GM21717 (cell line): ENCODE measurements at regions not wholly inside any gene's neighbourhood (a gene's known extent, or its start where the extent isn't known, plus 50 kb on each side); places are given as distances from the start of the nearest gene placed in this dataset.
"Not testable (repeated sequence)": the region's sequence is repeated elsewhere in the genome, so short reads cannot be mapped to it uniquely, and the experiment has no call there.

Experiments used
- ATAC-seq: cut with Tn5 transposase; IDR thresholded peaks from one replicate; pipeline ENCODE4 v1.9.1; 2021; ENCODE audit warnings: mild to moderate bottlenecking, moderate library complexity; ENCODE audit not compliant: unreplicated experiment

DNA sequence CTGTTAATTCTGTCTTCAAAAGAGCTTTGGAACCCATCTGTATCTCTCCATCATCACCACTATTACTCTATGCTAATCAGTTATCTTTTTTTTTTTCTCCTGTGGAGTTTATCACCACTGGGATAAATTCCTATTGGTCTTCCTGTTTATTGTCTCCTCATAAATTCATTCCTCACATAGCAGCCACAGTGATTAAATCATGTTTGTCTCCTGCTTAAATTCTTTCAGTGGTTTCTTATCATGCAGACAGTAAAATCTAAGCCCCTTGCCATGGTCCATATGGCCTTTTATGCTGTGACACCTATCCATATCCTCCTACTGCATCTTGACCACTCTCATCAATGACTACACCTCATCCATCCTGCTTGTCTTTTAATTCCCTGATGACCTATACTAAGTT, 239.8 kb upstream of the ZEB2 start:
- ATAC-seq, result no peak

DNA sequence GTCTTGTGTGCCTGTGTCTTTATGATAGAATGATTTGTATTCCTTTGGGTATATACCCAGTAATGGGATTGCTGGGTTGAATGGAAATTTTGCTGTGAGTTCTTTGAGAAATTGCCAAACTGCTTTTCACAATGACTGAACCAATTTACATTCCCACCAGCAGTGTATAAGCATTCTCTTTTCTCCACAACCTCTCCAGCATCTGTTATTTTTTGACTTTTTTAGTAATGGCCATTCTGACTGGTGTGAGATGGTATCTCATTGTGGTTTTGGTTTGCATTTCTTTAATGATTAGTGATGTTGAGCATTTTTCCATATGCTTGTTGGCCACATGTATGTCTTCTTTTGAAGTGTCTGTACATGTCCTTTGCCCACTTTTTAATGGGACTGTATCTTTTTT, 238.3 kb upstream of the ZEB2 start:
- not testable (repeated sequence) for ATAC-seq

DNA sequence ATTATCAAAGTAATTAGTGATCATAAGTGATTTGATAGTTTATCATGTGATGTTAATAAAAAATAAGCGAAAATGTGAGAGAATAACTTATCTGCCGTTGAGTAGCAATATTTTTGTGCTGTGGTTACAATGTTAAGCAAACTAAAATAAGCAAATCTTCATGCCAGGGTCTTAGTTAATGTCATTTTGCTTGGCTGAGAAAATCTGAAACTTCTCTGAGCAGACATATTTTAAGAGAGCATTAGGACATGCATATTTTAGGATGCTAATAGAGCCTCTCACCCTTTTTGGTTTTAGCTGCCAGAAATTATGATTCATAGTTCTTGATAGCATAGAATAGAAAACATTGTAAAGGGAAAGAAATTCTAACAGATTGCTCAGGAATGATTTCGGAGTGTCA, 233.5 kb upstream of the ZEB2 start:
- no peak for ATAC-seq

DNA sequence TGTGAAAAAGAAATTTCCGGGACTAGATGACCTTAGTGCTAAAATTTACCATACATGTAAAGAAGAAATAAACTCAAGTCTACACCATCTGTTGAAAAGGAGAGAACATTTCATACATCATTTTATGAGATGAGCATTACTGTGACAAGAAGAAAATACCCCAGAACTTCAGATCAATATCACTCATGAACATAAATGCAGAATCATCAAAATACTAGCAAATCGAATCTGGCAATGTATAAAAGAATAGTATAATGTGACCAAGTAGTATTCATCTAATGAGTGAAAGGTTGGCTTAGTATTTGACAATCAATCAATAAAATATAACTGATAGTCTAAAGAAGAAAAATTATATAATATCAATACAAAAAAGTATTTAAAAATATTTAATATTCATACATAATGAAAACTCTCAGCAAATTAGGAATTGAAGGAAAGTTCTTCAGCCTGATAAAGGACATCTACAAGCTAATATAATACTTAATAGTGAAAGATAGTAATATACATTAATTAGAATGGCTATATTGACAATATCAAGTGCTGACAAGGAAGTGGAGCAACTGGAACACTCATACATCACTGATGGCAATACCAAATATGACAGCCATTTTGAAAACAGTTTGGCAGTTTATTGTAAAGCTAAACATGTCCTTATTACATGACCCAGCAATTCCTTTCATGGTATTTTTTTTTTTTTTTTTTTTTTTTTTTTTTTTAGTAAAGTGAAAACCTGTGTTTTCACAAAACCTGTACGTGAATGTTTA, 231.4 kb upstream of the ZEB2 start:
- ATAC-seq, result no peak

DNA sequence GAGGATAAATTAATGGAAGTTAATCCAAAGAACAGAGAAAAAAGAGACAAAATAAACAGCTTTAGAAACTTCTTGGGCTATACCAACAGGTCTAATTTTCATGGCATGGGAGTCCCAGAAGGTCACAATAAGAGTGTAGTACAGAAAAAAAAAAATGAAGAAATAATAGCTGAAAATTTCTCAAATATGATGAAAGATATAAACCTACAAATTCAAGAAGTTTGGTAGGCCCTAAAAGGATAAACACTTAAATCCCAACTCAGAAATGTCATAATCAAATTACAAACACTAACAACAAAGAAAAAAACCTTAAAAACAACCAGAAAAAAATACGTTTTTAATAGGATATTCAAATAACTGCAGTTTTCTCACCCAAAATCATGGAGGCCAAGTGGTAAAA, 229.3 kb upstream of the ZEB2 start:
- ATAC-seq, result no peak

DNA sequence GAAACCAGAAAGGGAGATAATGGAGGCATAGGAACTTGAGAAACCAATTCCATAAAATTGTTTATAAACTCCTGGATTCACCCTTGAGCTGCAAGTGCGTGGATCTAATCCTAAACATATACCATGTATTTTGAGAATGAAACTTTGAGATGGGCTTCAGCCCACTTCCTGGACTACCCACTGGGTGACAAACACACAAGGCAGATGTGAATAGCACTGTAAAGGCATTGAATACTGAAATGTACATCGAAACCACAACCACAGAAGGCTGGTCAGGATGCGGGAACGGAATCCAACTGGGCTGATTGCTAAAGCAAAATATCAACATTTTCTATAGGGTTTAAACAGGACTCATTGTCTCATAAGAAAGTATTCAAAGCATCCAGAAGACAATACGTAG, 228.5 kb upstream of the ZEB2 start:
- ATAC-seq, result no peak

DNA sequence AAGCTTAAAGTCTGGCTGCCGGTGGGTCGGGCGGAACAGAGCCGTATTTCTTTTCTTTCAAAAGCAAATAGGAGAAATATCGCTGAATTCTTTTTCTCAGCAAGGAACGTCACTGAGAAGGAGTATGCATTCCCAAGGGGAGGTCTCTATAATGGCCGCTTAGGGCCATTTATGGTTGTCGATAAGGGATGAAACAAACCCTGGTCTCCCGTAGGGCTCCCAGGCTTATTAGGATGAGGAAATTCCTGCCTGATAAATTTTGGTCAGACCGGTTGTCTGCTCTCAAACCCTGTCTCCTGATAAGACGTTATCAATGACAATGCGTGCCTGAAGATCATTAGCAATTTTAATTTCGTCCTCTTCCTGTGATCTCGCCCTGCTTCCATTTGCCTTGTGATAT, 227.7 kb upstream of the ZEB2 start:
- no peak for ATAC-seq

DNA sequence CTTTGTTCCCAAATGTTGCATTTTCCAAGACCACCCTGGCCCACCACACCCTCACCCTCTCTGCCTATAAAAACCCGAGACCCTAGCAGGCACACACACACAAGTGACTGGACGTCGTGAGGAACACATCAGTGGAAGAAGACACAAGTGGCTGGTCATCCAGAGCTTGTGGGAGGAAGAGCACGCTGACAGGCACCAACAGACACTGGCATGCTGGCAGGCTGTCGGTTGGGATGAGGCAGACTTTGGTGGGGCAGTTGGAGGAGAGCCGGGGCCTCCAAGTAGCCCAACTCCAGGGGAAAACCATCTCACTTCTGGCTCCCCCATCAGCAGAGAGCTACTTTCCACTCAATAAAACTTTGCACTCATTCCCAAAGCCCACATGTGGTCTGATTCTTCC, 225.5 kb upstream of the ZEB2 start:
- no peak for ATAC-seq

DNA sequence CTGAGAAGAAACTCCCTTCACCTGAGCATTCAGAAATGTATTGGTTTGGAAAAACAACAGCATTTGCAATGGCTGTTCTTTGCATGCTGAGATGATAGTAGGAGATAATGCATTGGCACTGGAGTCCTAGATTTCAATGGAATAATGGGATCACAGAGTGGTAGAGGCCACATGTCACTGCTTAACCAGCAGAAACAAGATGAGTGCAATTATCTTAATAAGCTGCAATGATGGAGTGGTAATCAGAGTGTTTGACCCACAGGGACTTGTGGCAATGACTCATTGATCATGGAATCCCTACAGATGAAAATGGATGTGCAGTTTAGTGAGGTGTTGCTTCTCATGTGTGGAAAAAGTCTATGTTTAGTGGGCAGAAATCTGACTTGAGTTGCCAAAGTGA, 218.8 kb upstream of the ZEB2 start:
- ATAC-seq, result no peak

DNA sequence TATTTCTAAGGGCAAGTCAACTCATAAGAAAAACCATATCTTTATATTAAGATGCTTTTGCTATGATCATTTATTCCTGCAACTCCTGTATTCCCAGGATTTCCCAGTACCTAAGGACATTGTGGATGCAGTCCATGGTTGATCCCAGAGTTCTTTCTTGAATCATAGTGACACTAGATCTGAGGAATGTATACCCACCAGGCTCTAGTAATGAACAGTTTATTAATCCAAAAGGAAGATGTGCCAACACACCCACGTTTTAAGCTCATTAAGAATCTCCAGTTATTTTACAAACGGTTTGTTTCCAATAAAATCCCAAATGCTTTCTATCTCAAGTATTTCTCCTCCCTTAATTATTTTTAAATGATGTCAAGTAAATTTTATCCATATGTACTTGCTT, 210.8 kb upstream of the ZEB2 start:
- no peak for ATAC-seq

DNA sequence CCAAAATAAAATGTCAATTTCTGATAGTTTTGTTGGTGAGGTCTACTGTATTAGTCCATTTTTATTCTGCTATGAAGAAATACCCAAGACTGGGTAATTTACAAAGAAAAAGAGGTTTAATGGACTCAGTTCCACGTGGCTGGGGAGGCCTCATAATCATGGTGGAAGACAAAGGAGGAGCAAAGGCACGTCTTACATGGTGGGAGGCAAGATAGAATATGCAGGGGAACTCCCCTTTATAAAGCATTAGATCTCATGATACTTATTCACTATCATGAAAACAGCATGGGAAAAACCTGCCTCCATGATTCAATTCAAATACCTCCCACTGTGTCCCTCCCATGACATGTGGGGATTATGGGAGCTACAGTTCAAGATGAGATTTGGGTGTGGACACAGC, 204.5 kb upstream of the ZEB2 start:
- ATAC-seq, result not testable (repeated sequence)

DNA sequence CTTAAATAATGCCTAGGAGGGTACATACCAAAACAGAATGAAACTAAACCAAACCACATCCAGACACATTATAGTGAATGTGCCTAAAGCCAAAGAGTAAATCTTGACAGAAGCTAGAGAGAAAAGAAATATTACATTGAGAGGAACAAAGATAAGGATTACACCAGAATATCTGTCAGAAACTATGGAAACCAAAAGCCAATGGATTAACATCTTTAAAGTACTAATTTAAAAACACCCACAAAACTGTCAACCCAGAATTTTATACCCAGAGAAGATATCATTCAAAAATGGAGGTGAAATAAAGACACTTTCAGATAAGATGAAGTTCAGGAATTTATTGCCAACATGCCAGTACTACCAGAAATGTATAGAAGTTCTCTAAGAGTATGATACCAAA, 198.5 kb upstream of the ZEB2 start:
- no peak for ATAC-seq

DNA sequence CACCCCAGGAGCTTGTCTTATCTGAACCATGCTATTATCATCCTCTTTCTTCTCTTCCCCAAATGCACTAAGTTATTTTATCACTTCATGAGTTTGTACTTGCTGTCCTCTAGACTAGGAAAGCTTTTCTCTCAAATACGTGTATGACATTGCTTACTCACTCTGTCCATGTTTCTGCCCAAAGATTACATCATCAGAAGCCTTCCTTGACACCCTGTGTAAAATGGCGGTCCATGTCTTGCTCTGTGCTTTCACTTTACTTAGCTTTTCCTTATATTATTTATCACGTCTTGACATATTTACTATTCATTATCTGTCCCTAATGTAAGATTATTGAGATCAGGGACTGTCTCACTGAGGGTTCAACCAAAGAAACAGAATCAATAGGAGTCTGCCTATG, 196.1 kb upstream of the ZEB2 start:
- no peak for ATAC-seq

DNA sequence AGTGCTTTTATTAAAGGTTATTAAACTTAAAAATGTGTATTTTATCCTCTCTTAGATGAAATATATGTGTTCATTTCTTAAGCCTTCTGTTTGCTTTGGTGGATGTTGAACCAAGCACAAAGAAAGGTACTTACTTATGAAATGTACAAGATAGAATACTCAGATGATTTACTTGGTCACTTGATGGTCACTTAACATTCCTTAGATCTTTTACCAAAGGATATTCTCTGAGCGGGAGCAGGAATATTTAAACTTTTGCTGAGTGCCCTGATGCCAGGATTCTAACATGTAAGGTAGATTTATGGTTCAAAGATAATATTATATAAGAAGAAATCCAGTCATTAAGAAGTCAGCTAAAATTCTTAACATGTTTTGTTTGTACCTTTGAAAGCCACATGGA, 193.5 kb upstream of the ZEB2 start:
- ATAC-seq, result no peak

DNA sequence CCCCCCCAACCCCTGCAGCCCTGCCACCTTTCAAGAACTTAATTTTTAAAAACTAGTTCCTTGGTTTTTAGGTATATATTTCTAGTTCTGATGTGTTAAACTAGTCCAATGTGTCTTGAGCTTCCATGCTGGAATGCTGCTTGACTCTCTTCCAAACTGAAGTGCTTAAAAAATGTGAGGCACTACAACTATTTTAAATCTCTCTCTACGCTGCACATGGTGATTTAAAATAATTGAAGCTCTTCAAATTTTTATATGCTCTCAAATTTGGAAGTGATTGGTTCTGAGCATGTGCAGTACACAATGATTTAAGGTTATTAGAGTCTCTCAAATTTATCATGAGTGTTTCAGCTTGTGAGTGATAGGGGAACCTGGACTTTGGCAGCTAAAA, 192.6 kb upstream of the ZEB2 start:
- no peak for ATAC-seq

DNA sequence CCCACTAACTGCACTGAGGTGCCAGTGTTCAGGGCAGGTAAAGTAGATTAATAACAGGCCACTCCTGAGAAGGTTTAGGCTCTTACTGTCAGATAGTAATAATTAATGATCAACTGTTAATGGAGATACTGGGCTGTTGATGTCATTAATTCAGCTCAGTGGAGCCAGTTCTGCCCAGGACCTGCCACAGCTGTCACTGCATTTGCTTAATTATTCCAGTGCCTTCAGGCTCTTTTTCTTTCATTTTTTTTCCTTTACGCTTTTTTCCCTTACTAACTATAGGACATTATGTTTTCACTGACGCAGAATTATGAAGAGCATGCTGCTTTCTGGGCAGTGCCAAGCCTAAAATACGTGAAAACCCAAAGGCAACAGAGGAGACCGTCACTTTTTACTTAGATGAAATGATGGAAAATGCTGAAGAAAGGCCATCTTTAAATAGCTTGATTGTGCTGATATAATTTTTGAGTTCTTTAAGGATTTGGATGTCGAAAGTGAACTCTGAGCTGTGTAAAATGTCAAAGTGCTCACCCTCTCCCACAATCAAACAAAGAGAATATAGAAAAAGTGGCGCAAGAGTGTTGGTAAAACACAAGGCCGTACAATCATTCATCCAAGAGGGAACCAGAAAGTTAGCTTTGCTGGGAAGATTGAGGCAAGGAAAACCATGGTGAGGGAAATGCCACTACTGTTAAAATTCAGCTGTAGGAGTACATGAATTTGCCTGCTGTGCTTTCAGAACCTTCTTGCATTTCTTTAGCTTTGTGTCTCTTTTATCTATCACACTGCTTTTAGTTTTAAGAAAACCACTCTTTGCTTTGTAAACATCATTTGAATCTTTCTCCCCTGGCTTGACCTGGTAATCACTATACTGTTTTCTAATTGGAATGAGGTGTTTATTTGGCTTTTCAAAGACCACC, 192.0 kb upstream of the ZEB2 start:
- ATAC-seq, result no peak

DNA sequence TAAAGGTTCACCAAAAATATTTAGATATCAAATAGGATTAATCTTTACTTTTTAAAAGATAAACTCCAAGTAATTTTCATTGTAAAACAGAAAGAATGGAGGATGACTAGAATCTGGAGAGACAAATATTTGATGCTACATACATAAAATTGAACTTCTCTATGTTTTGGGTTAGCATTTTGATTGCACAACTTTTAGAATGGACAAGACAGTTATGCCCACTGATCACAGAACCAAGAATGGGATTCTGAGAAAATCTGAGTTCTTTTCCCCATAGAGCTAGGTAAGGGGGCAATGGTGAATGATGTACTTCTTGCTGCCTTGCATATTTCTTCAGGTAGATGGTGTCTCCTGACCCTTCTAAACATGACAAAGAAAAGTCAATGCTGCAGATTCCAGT, 191.2 kb upstream of the ZEB2 start:
- ATAC-seq, result no peak

DNA sequence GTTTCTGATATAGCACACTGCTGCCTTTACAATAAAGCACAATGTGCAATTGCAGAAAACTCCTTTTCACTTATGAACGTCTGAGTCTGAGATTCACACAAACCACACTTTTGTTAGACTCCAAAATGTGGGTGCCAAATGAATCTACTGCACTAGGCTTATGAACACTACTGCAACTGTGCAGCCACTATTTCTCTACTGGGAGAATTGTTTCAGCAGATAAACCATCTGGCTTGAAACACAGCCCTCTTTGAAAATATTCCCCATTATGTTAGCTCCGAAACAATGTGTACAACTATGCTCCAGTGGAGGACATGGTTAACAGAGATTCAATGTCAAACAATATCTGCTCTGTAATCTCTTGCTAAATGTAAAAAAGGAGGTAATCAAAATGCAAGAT, 188.7 kb upstream of the ZEB2 start:
- no peak for ATAC-seq

DNA sequence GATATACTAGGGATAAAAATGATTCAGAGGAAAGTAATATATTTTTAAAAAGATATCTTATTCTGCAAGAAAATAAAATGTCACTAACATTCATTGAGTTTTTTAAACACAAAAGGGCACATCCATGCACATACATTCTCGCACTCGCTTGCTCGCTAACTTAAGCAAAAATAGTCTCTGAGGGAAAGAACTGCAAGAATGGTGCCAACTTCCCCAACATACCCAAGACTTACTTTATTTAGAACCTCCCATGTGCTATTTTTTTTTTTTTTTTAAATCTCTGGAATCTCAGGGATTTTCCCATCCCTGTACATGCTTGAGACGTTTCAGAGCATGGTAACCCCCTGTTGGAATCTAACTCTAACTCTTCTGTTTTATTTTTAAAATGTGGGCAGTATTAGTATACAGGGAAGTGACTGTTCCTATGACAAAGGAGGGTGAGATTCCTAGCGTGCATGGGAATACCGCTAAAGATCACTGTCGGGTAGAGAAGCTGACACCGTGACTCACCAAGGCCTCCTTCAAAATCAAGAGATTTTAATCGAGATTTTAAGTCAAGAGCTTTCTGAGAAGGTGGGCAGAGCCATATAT, 187.9 kb upstream of the ZEB2 start:
- no peak for ATAC-seq

DNA sequence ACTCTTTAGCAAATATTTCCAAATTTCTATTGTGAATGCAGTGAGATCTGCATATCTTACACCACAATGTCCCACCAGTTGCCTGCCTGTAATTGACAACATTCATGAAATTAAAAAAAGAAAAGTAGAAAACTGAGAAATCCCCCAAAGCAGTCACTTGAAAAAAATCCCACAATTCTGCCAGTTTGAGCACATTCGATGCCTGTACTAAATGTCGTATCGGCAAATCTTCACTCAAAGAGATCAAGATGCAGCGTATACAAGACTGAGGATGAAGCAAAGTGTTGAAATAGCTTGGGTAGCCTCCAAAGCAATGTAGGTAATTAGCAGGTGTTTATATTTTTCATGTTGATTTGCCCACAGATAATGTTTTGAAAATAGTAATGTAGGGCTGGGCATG, 186.7 kb upstream of the ZEB2 start:
- no peak for ATAC-seq

DNA sequence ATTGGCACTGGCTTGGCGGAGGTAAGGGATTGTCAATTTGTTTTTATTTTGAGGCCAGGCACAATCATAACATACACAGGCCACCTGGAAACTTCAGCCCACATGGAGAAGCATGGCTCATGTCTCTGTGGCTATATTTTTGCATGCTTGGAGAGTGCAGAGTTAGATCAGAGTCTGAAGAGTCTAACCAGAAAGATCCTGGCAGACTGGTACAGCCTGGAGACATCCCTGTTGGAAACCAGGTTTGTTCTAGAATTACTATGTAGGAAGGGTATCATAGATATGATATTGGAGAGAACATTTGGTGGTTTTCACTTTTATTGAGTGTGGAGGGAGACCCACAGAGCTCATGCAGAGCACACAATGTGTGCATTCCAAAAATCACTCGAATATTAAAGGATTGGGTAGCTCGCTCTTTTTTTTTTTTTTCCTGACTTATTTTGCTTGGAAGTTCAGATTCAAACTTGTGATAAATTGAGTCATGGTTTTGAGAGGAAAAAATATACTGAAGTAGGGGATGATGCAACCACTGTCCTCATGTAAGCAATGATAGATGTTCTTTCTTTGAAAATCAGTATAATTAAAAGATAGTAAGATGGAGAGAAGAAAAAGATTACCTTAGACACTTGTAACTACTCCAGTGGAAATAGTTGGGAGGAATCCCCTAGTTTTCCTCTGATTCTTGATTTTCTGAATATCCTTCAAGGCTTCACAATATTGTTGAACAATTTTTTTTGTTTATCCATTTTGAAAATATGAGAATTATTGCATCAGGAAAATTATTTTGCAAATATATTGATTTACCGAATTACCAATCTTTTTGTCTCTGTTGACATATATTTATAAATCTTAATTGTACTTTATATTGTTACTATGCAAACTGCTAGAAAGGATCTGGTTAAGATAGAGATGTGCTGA, 185.7 kb upstream of the ZEB2 start:
- no peak for ATAC-seq
